ENCODE measurements at regions not wholly inside any gene's neighbourhood (a gene's known extent, or its start where the extent isn't known, plus 50 kb on each side); places are given as distances from the start of the nearest gene placed in this dataset.
"Not testable (repeated sequence)": the region's sequence is repeated elsewhere in the genome, so short reads cannot be mapped to it uniquely, and the experiment has no call there.

- CTCF ChIA-PET; H2AFZ ChIP-seq (ENCODE audit: low read depth, low read length); DNase-seq (ENCODE audit: low read depth, low spot score); H3K27me3 ChIP-seq (ENCODE audit: control insufficient read depth in 2 of 2, insufficient read depth in 2 of 2, low read length in 2 of 2); FAIRE-seq; H3K36me3 ChIP-seq (ENCODE audit: control insufficient read depth in 2 of 2, extremely low read depth in 1 of 2, insufficient read depth in 2 of 2, low read length in 2 of 2); POLR2A ChIA-PET; H3K4me3 ChIP-seq (replicated peaks in 1 of 3; ENCODE audit: insufficient read depth in 1 of 3, low read depth in 1 of 3, low read length in 3 of 3); H3K4me2 ChIP-seq (ENCODE audit: insufficient read depth, low read length); H3K4me1 ChIP-seq (ENCODE audit: control insufficient read depth, extremely low read depth, insufficient read depth, low read length); H3K9me1 ChIP-seq (replicated peaks; ENCODE audit: control insufficient read depth, extremely low read depth, insufficient read depth, low read length); H3K27ac ChIP-seq (ENCODE audit: insufficient read depth, low read depth, low read length); intact Hi-C loops (cut with micrococcal nuclease); H4K20me1 ChIP-seq (replicated peaks; ENCODE audit: control insufficient read depth, extremely low read depth, insufficient read depth, low read length); dilution Hi-C loops (cut with MboI; ENCODE audit: extremely low pct_ligation_motif_present, low sequenced_read_pairs); H3K9ac ChIP-seq (replicated peaks; ENCODE audit: extremely low read depth, insufficient read depth, low read length); H3K79me2 ChIP-seq (ENCODE audit: control insufficient read depth, insufficient read depth, low read length); H3K9me3 ChIP-seq (replicated peaks; ENCODE audit: control insufficient read depth, insufficient read depth, low read length); BruUV-seq (replicated peaks): not testable (repeated sequence)
Observed at GRCh38 chr1:120298487-120298886, 116.3 kb upstream of the NBPF8 start.

GRCh38 chr1:120297345-120297953, 117.4 kb upstream of the NBPF8 start:
- FAIRE-seq; H2AFZ ChIP-seq (ENCODE audit: low read depth, low read length); H3K27ac ChIP-seq (ENCODE audit: insufficient read depth, low read depth, low read length); H3K27me3 ChIP-seq (ENCODE audit: control insufficient read depth in 2 of 2, insufficient read depth in 2 of 2, low read length in 2 of 2); H3K9me1 ChIP-seq (replicated peaks; ENCODE audit: control insufficient read depth, extremely low read depth, insufficient read depth, low read length); DNase-seq (ENCODE audit: low read depth, low spot score); H3K79me2 ChIP-seq (ENCODE audit: control insufficient read depth, insufficient read depth, low read length); dilution Hi-C loops (cut with MboI; ENCODE audit: extremely low pct_ligation_motif_present, low sequenced_read_pairs); H4K20me1 ChIP-seq (replicated peaks; ENCODE audit: control insufficient read depth, extremely low read depth, insufficient read depth, low read length); H3K4me3 ChIP-seq (replicated peaks in 1 of 3; ENCODE audit: insufficient read depth in 1 of 3, low read depth in 1 of 3, low read length in 3 of 3); intact Hi-C loops (cut with micrococcal nuclease); POLR2A ChIA-PET; BruUV-seq (replicated peaks); H3K4me1 ChIP-seq (ENCODE audit: control insufficient read depth, extremely low read depth, insufficient read depth, low read length); H3K9ac ChIP-seq (replicated peaks; ENCODE audit: extremely low read depth, insufficient read depth, low read length); H3K4me2 ChIP-seq (ENCODE audit: insufficient read depth, low read length); H3K9me3 ChIP-seq (replicated peaks; ENCODE audit: control insufficient read depth, insufficient read depth, low read length); H3K36me3 ChIP-seq (ENCODE audit: control insufficient read depth in 2 of 2, extremely low read depth in 1 of 2, insufficient read depth in 2 of 2, low read length in 2 of 2); CTCF ChIA-PET: not testable (repeated sequence)

GRCh38 chr1:120290105-120290504, 113.8 kb upstream of the SEC22B start:
- H2AFZ ChIP-seq (ENCODE audit: low read depth, low read length); H4K20me1 ChIP-seq (replicated peaks; ENCODE audit: control insufficient read depth, extremely low read depth, insufficient read depth, low read length); H3K4me1 ChIP-seq (ENCODE audit: control insufficient read depth, extremely low read depth, insufficient read depth, low read length); H3K4me3 ChIP-seq (replicated peaks in 1 of 3; ENCODE audit: insufficient read depth in 1 of 3, low read depth in 1 of 3, low read length in 3 of 3); H3K4me2 ChIP-seq (ENCODE audit: insufficient read depth, low read length); intact Hi-C loops (cut with micrococcal nuclease); BruUV-seq (replicated peaks); H3K9me1 ChIP-seq (replicated peaks; ENCODE audit: control insufficient read depth, extremely low read depth, insufficient read depth, low read length); H3K27ac ChIP-seq (ENCODE audit: insufficient read depth, low read depth, low read length); H3K9ac ChIP-seq (replicated peaks; ENCODE audit: extremely low read depth, insufficient read depth, low read length); dilution Hi-C loops (cut with MboI; ENCODE audit: extremely low pct_ligation_motif_present, low sequenced_read_pairs); FAIRE-seq; H3K79me2 ChIP-seq (ENCODE audit: control insufficient read depth, insufficient read depth, low read length); H3K36me3 ChIP-seq (ENCODE audit: control insufficient read depth in 2 of 2, extremely low read depth in 1 of 2, insufficient read depth in 2 of 2, low read length in 2 of 2); H3K9me3 ChIP-seq (replicated peaks; ENCODE audit: control insufficient read depth, insufficient read depth, low read length); H3K27me3 ChIP-seq (ENCODE audit: control insufficient read depth in 2 of 2, insufficient read depth in 2 of 2, low read length in 2 of 2); DNase-seq (ENCODE audit: low read depth, low spot score); CTCF ChIA-PET; POLR2A ChIA-PET: not testable (repeated sequence)

DNA sequence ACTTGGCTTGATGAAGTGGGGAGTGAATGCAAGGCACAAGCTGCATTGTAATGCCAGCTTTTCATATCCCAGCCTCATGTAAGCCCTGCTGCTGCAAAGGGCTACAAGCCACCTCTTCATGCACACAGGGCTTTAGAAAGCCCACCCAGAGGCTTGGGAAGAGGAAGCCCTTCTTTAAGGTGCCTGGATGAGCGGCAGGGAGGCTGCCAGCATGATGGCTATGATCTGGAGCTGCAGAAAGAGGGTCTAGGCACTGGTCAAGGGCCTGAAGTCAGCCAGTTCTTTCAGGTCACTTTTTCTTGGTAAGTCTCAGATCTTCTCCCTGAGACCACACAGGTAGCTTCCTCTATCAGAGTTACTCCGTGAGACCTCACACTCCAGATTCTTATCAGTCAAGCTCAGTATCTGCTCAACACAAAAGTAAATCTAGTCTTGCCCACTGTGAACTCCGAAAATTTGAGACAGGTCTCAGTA, 113.3 kb upstream of the SEC22B start:
- H3K36me3 ChIP-seq (ENCODE audit: control insufficient read depth in 2 of 2, extremely low read depth in 1 of 2, insufficient read depth in 2 of 2, low read length in 2 of 2); H3K4me1 ChIP-seq (ENCODE audit: control insufficient read depth, extremely low read depth, insufficient read depth, low read length); H3K27me3 ChIP-seq (ENCODE audit: control insufficient read depth in 2 of 2, insufficient read depth in 2 of 2, low read length in 2 of 2); H3K9me1 ChIP-seq (replicated peaks; ENCODE audit: control insufficient read depth, extremely low read depth, insufficient read depth, low read length); FAIRE-seq; H3K79me2 ChIP-seq (ENCODE audit: control insufficient read depth, insufficient read depth, low read length); H3K9ac ChIP-seq (replicated peaks; ENCODE audit: extremely low read depth, insufficient read depth, low read length); H3K9me3 ChIP-seq (replicated peaks; ENCODE audit: control insufficient read depth, insufficient read depth, low read length); CTCF ChIA-PET; H4K20me1 ChIP-seq (replicated peaks; ENCODE audit: control insufficient read depth, extremely low read depth, insufficient read depth, low read length); H3K4me2 ChIP-seq (ENCODE audit: insufficient read depth, low read length); H3K27ac ChIP-seq (ENCODE audit: insufficient read depth, low read depth, low read length); BruUV-seq (replicated peaks); dilution Hi-C loops (cut with MboI; ENCODE audit: extremely low pct_ligation_motif_present, low sequenced_read_pairs); H3K4me3 ChIP-seq (replicated peaks in 1 of 3; ENCODE audit: insufficient read depth in 1 of 3, low read depth in 1 of 3, low read length in 3 of 3); intact Hi-C loops (cut with micrococcal nuclease); POLR2A ChIA-PET; DNase-seq (ENCODE audit: low read depth, low spot score); H2AFZ ChIP-seq (ENCODE audit: low read depth, low read length): not testable (repeated sequence)
